ENCODE measurements at regions not wholly inside any gene's neighbourhood (a gene's known extent, or its start where the extent isn't known, plus 50 kb on each side); places are given as distances from the start of the nearest gene placed in this dataset.

DNA sequence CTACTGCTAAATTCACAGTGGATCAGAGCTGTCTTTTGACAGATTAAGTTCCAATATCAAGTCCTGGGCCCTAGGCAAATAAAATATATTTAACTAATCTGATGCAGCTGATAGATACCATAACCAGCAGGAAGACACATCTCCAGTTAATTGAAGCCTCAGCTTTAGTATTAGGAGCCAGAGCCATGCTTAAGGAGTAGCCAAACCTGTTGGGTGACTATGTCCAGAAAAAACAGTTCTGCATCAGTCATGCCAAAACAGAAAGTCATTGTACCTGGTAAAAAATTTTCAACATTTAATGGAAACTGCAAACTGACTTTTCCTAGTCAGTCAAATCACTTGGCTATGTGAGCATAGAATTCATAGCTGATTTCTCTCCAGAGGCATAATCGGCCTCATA is 200.5 kb upstream of the RUNX1 start:
- Histone ChIP-seq H3K27ac (no peak overlapping the region), H3K9me3 (no peaks in the 10 kb centered on the region), H3K36me3 (no peaks in the 10 kb centered on the region), H3K4me1 (peaks cover 17 to 23% of the 10 kb centered on the region in 2 donors), H3K27me3 (no peaks in the 10 kb centered on the region), H3K4me3 (no peak overlapping the region)
- in situ Hi-C loops (cut with MboI; ENCODE audit: low sequenced_read_pairs in 4 of 4) (no loop called here), intact Hi-C loops (cut with DNase I; ENCODE audit: low total_unique reads) (no loop called here)
- TF ChIP-seq POLR2A (IDR thresholded peaks at IDR 0.05): no peak
- TF ChIP-seq CTCF (IDR thresholded peaks at IDR 0.05 in 4 of 5, conservative IDR thresholded peaks at IDR 0.05 in 1 of 5): no peak
- no peak for ATAC-seq
- DNase-seq: no peak

GRCh38 chr21:35245879-35246278 is 196.8 kb upstream of the RUNX1 start:
- in situ Hi-C loops (cut with MboI; ENCODE audit: low sequenced_read_pairs in 4 of 4) (no loop called here), intact Hi-C loops (cut with DNase I; ENCODE audit: low total_unique reads) (no loop called here)
- no peaks in the 10 kb centered on the region for H3K9me3 ChIP-seq
- no peak overlapping the region for H3K4me3 ChIP-seq
- no peaks in the 10 kb centered on the region for H3K36me3 ChIP-seq
- H3K27ac ChIP-seq: no peak overlapping the region
- ATAC-seq: no peak
- TF ChIP-seq CTCF (IDR thresholded peaks at IDR 0.05 in 4 of 5, conservative IDR thresholded peaks at IDR 0.05 in 1 of 5) (no peak), POLR2A (IDR thresholded peaks at IDR 0.05) (no peak)
- H3K27me3 ChIP-seq: no peaks in the 10 kb centered on the region
- DNase-seq: no peak
- no peaks in the 10 kb centered on the region for H3K4me1 ChIP-seq

GRCh38 chr21:35244514-35244913 is 195.4 kb upstream of the RUNX1 start:
- intact Hi-C loops (cut with DNase I; ENCODE audit: low total_unique reads): no loop called here
- no peak overlapping the region for H3K4me3 ChIP-seq
- H3K36me3 ChIP-seq: no peaks in the 10 kb centered on the region
- ATAC-seq (no peak), DNase-seq (no peak)
- H3K9me3 ChIP-seq: no peaks in the 10 kb centered on the region
- TF ChIP-seq CTCF (IDR thresholded peaks at IDR 0.05 in 4 of 5, conservative IDR thresholded peaks at IDR 0.05 in 1 of 5): no peak
- no peak for TF ChIP-seq POLR2A (IDR thresholded peaks at IDR 0.05)
- in situ Hi-C loops (cut with MboI; ENCODE audit: low sequenced_read_pairs in 4 of 4): no loop called here
- H3K27me3 ChIP-seq: no peaks in the 10 kb centered on the region
- no peak overlapping the region for H3K27ac ChIP-seq
- H3K4me1 ChIP-seq: peaks cover 5 to 6% of the 10 kb centered on the region in 2 donors

GRCh38 chr21:35243171-35243570 is 194.1 kb upstream of the RUNX1 start:
- TF ChIP-seq CTCF (IDR thresholded peaks at IDR 0.05 in 4 of 5, conservative IDR thresholded peaks at IDR 0.05 in 1 of 5): no peak
- TF ChIP-seq POLR2A (IDR thresholded peaks at IDR 0.05): no peak
- H3K36me3 ChIP-seq: no peaks in the 10 kb centered on the region
- no peak overlapping the region for H3K27ac ChIP-seq
- intact Hi-C loops (cut with DNase I; ENCODE audit: low total_unique reads) (no loop called here), in situ Hi-C loops (cut with MboI; ENCODE audit: low sequenced_read_pairs in 4 of 4) (no loop called here)
- DNase-seq: no peak
- no peaks in the 10 kb centered on the region for H3K27me3 ChIP-seq
- no peak for ATAC-seq
- H3K9me3 ChIP-seq: no peaks in the 10 kb centered on the region
- H3K4me1 ChIP-seq: peaks cover 6 to 7% of the 10 kb centered on the region in 2 donors
- no peak overlapping the region for H3K4me3 ChIP-seq

GRCh38 chr21:35239811-35240219 is 190.7 kb upstream of the RUNX1 start:
- Histone ChIP-seq H3K9me3 (no peaks in the 10 kb centered on the region), H3K36me3 (no peaks in the 10 kb centered on the region), H3K4me1 (peaks cover 6 to 11% of the 10 kb centered on the region in 2 donors), H3K4me3 (peak overlapping the region in 3 of 4 donors; percentile 7 to 21 (median 9)), H3K27ac (peak overlapping the region in 1 of 4 donors; percentile 55), H3K27me3 (no peaks in the 10 kb centered on the region)
- peak; percentile 64 to 65 for ATAC-seq
- in situ Hi-C loops (cut with MboI; ENCODE audit: low sequenced_read_pairs in 4 of 4): no loop called here
- intact Hi-C loops (cut with DNase I; ENCODE audit: low total_unique reads): no loop called here
- DNase-seq: no peak
- no peak for TF ChIP-seq POLR2A (IDR thresholded peaks at IDR 0.05)
- TF ChIP-seq CTCF (IDR thresholded peaks at IDR 0.05 in 4 of 5, conservative IDR thresholded peaks at IDR 0.05 in 1 of 5): no peak
